ENCODE measurements at regions not wholly inside any gene's neighbourhood (a gene's known extent, or its start where the extent isn't known, plus 50 kb on each side); places are given as distances from the start of the nearest gene placed in this dataset.

GRCh38 chr1:94623560-94624148 is 82.1 kb upstream of the F3 start:
- Mint-ChIP-seq H3K27ac (ENCODE audit: low read depth) (no peak overlapping the region), H3K27me3 (peaks cover 21% of the 10 kb centered on the region), H3K4me3 (no peak overlapping the region), H3K4me1 (no peaks in the 10 kb centered on the region), H3K36me3 (ENCODE audit: insufficient read depth) (no peaks in the 10 kb centered on the region), H3K9me3 (no peaks in the 10 kb centered on the region)
- DNase-seq (ENCODE audit: low spot score in 2 of 2): no peak
- ATAC-seq (replicated peaks; ENCODE audit: extremely low read depth, poor library complexity, severe bottlenecking): no peak

- no peak for DNase-seq (ENCODE audit: low spot score in 2 of 2)
- Mint-ChIP-seq H3K4me1 (no peaks in the 10 kb centered on the region), H3K27ac (ENCODE audit: low read depth) (no peak overlapping the region), H3K9me3 (no peaks in the 10 kb centered on the region), H3K27me3 (peaks cover 21% of the 10 kb centered on the region), H3K4me3 (no peak overlapping the region), H3K36me3 (ENCODE audit: insufficient read depth) (no peaks in the 10 kb centered on the region)
- no peak for ATAC-seq (replicated peaks; ENCODE audit: extremely low read depth, poor library complexity, severe bottlenecking)
Measured at GRCh38 chr1:94622757-94623156, 81.2 kb upstream of the F3 start.

- Mint-ChIP-seq H3K4me3 (no peak overlapping the region), H3K4me1 (no peaks in the 10 kb centered on the region), H3K36me3 (ENCODE audit: insufficient read depth) (no peaks in the 10 kb centered on the region), H3K27ac (ENCODE audit: low read depth) (no peak overlapping the region), H3K27me3 (peaks cover 22% of the 10 kb centered on the region), H3K9me3 (no peaks in the 10 kb centered on the region)
- DNase-seq (ENCODE audit: low spot score in 2 of 2) (no peak), ATAC-seq (replicated peaks; ENCODE audit: extremely low read depth, poor library complexity, severe bottlenecking) (no peak)
Measured at GRCh38 chr1:94621802-94622201, 80.2 kb upstream of the F3 start.

GRCh38 chr1:94621395-94621794 is 79.8 kb upstream of the F3 start:
- DNase-seq (ENCODE audit: low spot score in 2 of 2) (no peak), ATAC-seq (replicated peaks; ENCODE audit: extremely low read depth, poor library complexity, severe bottlenecking) (no peak)
- Mint-ChIP-seq H3K4me1 (no peaks in the 10 kb centered on the region), H3K9me3 (no peaks in the 10 kb centered on the region), H3K4me3 (no peak overlapping the region), H3K36me3 (ENCODE audit: insufficient read depth) (no peaks in the 10 kb centered on the region), H3K27me3 (peaks cover 26% of the 10 kb centered on the region), H3K27ac (ENCODE audit: low read depth) (no peak overlapping the region)

GRCh38 chr1:94620345-94621031 is 78.9 kb upstream of the F3 start:
- H3K4me3 Mint-ChIP-seq: no peak overlapping the region
- ATAC-seq (replicated peaks; ENCODE audit: extremely low read depth, poor library complexity, severe bottlenecking): no peak
- H3K36me3 Mint-ChIP-seq (ENCODE audit: insufficient read depth): no peaks in the 10 kb centered on the region
- H3K27me3 Mint-ChIP-seq: peaks cover 28% of the 10 kb centered on the region
- H3K4me1 Mint-ChIP-seq: no peaks in the 10 kb centered on the region
- no peak overlapping the region for H3K27ac Mint-ChIP-seq (ENCODE audit: low read depth)
- no peaks in the 10 kb centered on the region for H3K9me3 Mint-ChIP-seq
- DNase-seq (ENCODE audit: low spot score in 2 of 2): no peak

GRCh38 chr1:94619731-94620130 is 78.2 kb upstream of the F3 start:
- ATAC-seq (replicated peaks; ENCODE audit: extremely low read depth, poor library complexity, severe bottlenecking) (no peak), DNase-seq (ENCODE audit: low spot score in 2 of 2) (no peak)
- H3K27me3 Mint-ChIP-seq: peaks cover 28% of the 10 kb centered on the region
- no peaks in the 10 kb centered on the region for H3K9me3 Mint-ChIP-seq
- H3K27ac Mint-ChIP-seq (ENCODE audit: low read depth): no peak overlapping the region
- no peak overlapping the region for H3K4me3 Mint-ChIP-seq
- no peaks in the 10 kb centered on the region for H3K4me1 Mint-ChIP-seq
- H3K36me3 Mint-ChIP-seq (ENCODE audit: insufficient read depth): no peaks in the 10 kb centered on the region

- ATAC-seq (replicated peaks; ENCODE audit: extremely low read depth, poor library complexity, severe bottlenecking) (no peak), DNase-seq (ENCODE audit: low spot score in 2 of 2) (no peak)
- Mint-ChIP-seq H3K27ac (ENCODE audit: low read depth) (no peak overlapping the region), H3K9me3 (no peaks in the 10 kb centered on the region), H3K27me3 (peaks cover 28% of the 10 kb centered on the region), H3K36me3 (ENCODE audit: insufficient read depth) (no peaks in the 10 kb centered on the region), H3K4me1 (no peaks in the 10 kb centered on the region), H3K4me3 (no peak overlapping the region)
Measured at GRCh38 chr1:94617957-94618739, 76.6 kb upstream of the F3 start.

- Mint-ChIP-seq H3K4me1 (no peaks in the 10 kb centered on the region), H3K4me3 (no peak overlapping the region), H3K36me3 (ENCODE audit: insufficient read depth) (no peaks in the 10 kb centered on the region), H3K9me3 (no peaks in the 10 kb centered on the region), H3K27me3 (peaks cover 28% of the 10 kb centered on the region), H3K27ac (ENCODE audit: low read depth) (no peak overlapping the region)
- ATAC-seq (replicated peaks; ENCODE audit: extremely low read depth, poor library complexity, severe bottlenecking) (no peak), DNase-seq (ENCODE audit: low spot score in 2 of 2) (no peak)
Measured at GRCh38 chr1:94617134-94617805, 75.7 kb upstream of the F3 start.

GRCh38 chr1:94616506-94616905 is 74.9 kb upstream of the F3 start:
- ATAC-seq (replicated peaks; ENCODE audit: extremely low read depth, poor library complexity, severe bottlenecking): no peak
- H3K27ac Mint-ChIP-seq (ENCODE audit: low read depth): no peak overlapping the region
- H3K9me3 Mint-ChIP-seq: no peaks in the 10 kb centered on the region
- no peak for DNase-seq (ENCODE audit: low spot score in 2 of 2)
- no peaks in the 10 kb centered on the region for H3K36me3 Mint-ChIP-seq (ENCODE audit: insufficient read depth)
- H3K4me1 Mint-ChIP-seq: no peaks in the 10 kb centered on the region
- peaks cover 28% of the 10 kb centered on the region for H3K27me3 Mint-ChIP-seq
- H3K4me3 Mint-ChIP-seq: no peak overlapping the region

- H3K36me3 Mint-ChIP-seq (ENCODE audit: insufficient read depth): no peaks in the 10 kb centered on the region
- no peak overlapping the region for H3K27ac Mint-ChIP-seq (ENCODE audit: low read depth)
- no peak for ATAC-seq (replicated peaks; ENCODE audit: extremely low read depth, poor library complexity, severe bottlenecking)
- no peak overlapping the region for H3K4me3 Mint-ChIP-seq
- no peaks in the 10 kb centered on the region for H3K4me1 Mint-ChIP-seq
- H3K27me3 Mint-ChIP-seq: peaks cover 28% of the 10 kb centered on the region
- no peaks in the 10 kb centered on the region for H3K9me3 Mint-ChIP-seq
- no peak for DNase-seq (ENCODE audit: low spot score in 2 of 2)
Measured at GRCh38 chr1:94614996-94615395, 73.4 kb upstream of the F3 start.

GRCh38 chr1:94614168-94614815 is 72.7 kb upstream of the F3 start:
- no peaks in the 10 kb centered on the region for H3K36me3 Mint-ChIP-seq (ENCODE audit: insufficient read depth)
- H3K4me3 Mint-ChIP-seq: no peak overlapping the region
- ATAC-seq (replicated peaks; ENCODE audit: extremely low read depth, poor library complexity, severe bottlenecking) (no peak), DNase-seq (ENCODE audit: low spot score in 2 of 2) (no peak)
- H3K4me1 Mint-ChIP-seq: no peaks in the 10 kb centered on the region
- H3K27ac Mint-ChIP-seq (ENCODE audit: low read depth): no peak overlapping the region
- H3K27me3 Mint-ChIP-seq: peaks cover 28% of the 10 kb centered on the region
- no peaks in the 10 kb centered on the region for H3K9me3 Mint-ChIP-seq

- no peaks in the 10 kb centered on the region for H3K36me3 Mint-ChIP-seq (ENCODE audit: insufficient read depth)
- ATAC-seq (replicated peaks; ENCODE audit: extremely low read depth, poor library complexity, severe bottlenecking): no peak
- no peak overlapping the region for H3K4me3 Mint-ChIP-seq
Measured at GRCh38 chr1:94612525-94613204, 71.1 kb upstream of the F3 start.

More at GRCh38 chr1:94612525-94613204, 71.1 kb upstream of the F3 start:
- Mint-ChIP-seq H3K27me3 (peaks cover 14% of the 10 kb centered on the region), H3K27ac (ENCODE audit: low read depth) (no peak overlapping the region), H3K9me3 (no peaks in the 10 kb centered on the region), H3K4me1 (no peaks in the 10 kb centered on the region)
- no peak for DNase-seq (ENCODE audit: low spot score in 2 of 2)

Measured in central memory CD8-positive, alpha-beta T cell (primary cell).